Neural cell (in vitro differentiated cells): ENCODE measurements at regions not wholly inside any gene's neighbourhood (a gene's known extent, or its start where the extent isn't known, plus 50 kb on each side); places are given as distances from the start of the nearest gene placed in this dataset.

Source experiments
- H2AFZ ChIP-seq: fragments of 200-600, 300-800 bp; sonication (generic), shearing (Covaris generic); 2 replicates; pipeline ENCODE4 v1.6.0; 2014; ENCODE audit warnings: low read depth, mild to moderate bottlenecking, antibody characterized with exemption, low read length, moderate library complexity
- H3F3A ChIP-seq: fragments of 200-600 bp; shearing (Covaris generic); 2 replicates; pipeline ENCODE4 v1.6.1; 2016; ENCODE audit warnings: mild to moderate bottlenecking, moderate library complexity, mixed read lengths, antibody characterized with exemption, low read length; ENCODE audit not compliant: insufficient read depth, poor library complexity, severe bottlenecking
- H3K27ac ChIP-seq: fragments of 200-600, 300-800 bp; sonication (generic), shearing (Covaris generic); 2 replicates; pipeline ENCODE4 v1.5.1; 2014; ENCODE audit warnings: mild to moderate bottlenecking, low read length, moderate library complexity
- H3K27me3 ChIP-seq: fragments of 300-800, 200-600 bp; sonication (generic), shearing (Covaris generic); 2 replicates; pipeline ENCODE4 v1.6.0; 2014; ENCODE audit warnings: mild to moderate bottlenecking, low read depth, low read length, moderate library complexity; ENCODE audit not compliant: insufficient read depth
- H3K36me3 ChIP-seq: fragments of 300-800, 200-600 bp; sonication (generic), shearing (Covaris generic); 2 replicates; pipeline ENCODE4 v1.5.1; 2014; ENCODE audit warnings: mild to moderate bottlenecking, antibody characterized with exemption, low read length, moderate library complexity; ENCODE audit not compliant: insufficient read depth
- H3K4me2 ChIP-seq: fragments of 300-800, 200-600 bp; sonication (generic), shearing (Covaris generic); 2 replicates; pipeline ENCODE4 v1.6.0; 2014; ENCODE audit warnings: mild to moderate bottlenecking, low read length
- H3K4me3 ChIP-seq: fragments of 300-800, 200-600 bp; sonication (generic), shearing (Covaris generic); 2 replicates; pipeline ENCODE4 v1.5.1; 2014; ENCODE audit warnings: mild to moderate bottlenecking, low read length, moderate library complexity
- H3K79me2 ChIP-seq: fragments of 200-600 bp; shearing (Covaris generic); replicated peaks from 2 replicates; pipeline ENCODE4 v1.6.0; 2014; ENCODE audit warnings: mild to moderate bottlenecking, low read length, moderate library complexity; ENCODE audit not compliant: insufficient read depth
- H3K9ac ChIP-seq: fragments of 300-800, 200-600 bp; sonication (generic), shearing (Covaris generic); 2 replicates; pipeline ENCODE4 v1.6.1; 2016; ENCODE audit warnings: mild to moderate bottlenecking, low read length, mixed read lengths
- H3K9me2 ChIP-seq: fragments of 200-600 bp; shearing (Covaris generic); 2 replicates; pipeline ENCODE4 v1.6.1; 2016; ENCODE audit warnings: mild to moderate bottlenecking, low read length, mixed read lengths; ENCODE audit not compliant: insufficient read depth
- H3K9me3 ChIP-seq: fragments of 200-600, 300-800 bp; sonication (generic), shearing (Covaris generic); 2 replicates; pipeline ENCODE4 v1.6.1; 2016; ENCODE audit warnings: mild to moderate bottlenecking, mixed run types, low read length, moderate library complexity, mixed read lengths
- H4K20me1 ChIP-seq: fragments of 200-600 bp; shearing (Covaris generic); 2 replicates; pipeline ENCODE4 v1.6.1; 2016; ENCODE audit warnings: mild to moderate bottlenecking, mixed run types; ENCODE audit not compliant: insufficient read depth
- CTCF ChIP-seq: fragments of 450-650 bp; IDR thresholded peaks from 2 replicates; pipeline ENCODE4 v1.5.1; 2014; ENCODE audit warnings: antibody characterized with exemption, mild to moderate bottlenecking, moderate library complexity; ENCODE audit not compliant: poor library complexity, severe bottlenecking
- EP300 ChIP-seq: fragments of 450-650 bp; conservative IDR thresholded peaks from 2 replicates; pipeline ENCODE4 v1.6.1; 2014; ENCODE audit warnings: antibody characterized with exemption, mild to moderate bottlenecking, moderate library complexity; ENCODE audit not compliant: poor library complexity, severe bottlenecking
- EZH2 ChIP-seq: fragments of 200-600, 300-800 bp; shearing (Covaris generic), sonication (generic); IDR thresholded peaks from 2 replicates; pipeline ENCODE4 v1.6.1; 2014; ENCODE audit warnings: antibody characterized with exemption, low read length, borderline replicate concordance, mild to moderate bottlenecking; ENCODE audit not compliant: insufficient read depth, poor library complexity, severe bottlenecking
- MXI1 ChIP-seq: fragments of 450-650 bp; conservative IDR thresholded peaks from 2 replicates; pipeline ENCODE4 v1.6.1; 2014; ENCODE audit warnings: antibody characterized with exemption, mild to moderate bottlenecking; ENCODE audit not compliant: poor library complexity, severe bottlenecking
- POLR2AphosphoS5 ChIP-seq: IDR thresholded peaks from 2 replicates; pipeline ENCODE4 v1.6.1; 2012
- RAD21 ChIP-seq: fragments of 450-650 bp; conservative IDR thresholded peaks from 2 replicates; pipeline ENCODE4 v1.6.1; 2014; ENCODE audit warnings: antibody characterized with exemption, mild to moderate bottlenecking, moderate library complexity
- REST ChIP-seq: IDR thresholded peaks from 2 replicates; pipeline ENCODE4 v1.6.1; 2012; ENCODE audit warnings: borderline replicate concordance
- SMC3 ChIP-seq: fragments of 450-650 bp; conservative IDR thresholded peaks from 2 replicates; pipeline ENCODE4 v1.6.1; 2014; ENCODE audit warnings: antibody characterized with exemption, mild to moderate bottlenecking, moderate library complexity; ENCODE audit not compliant: poor library complexity
- TAF1 ChIP-seq: IDR thresholded peaks from 2 replicates; pipeline ENCODE4 v1.6.1; 2012; ENCODE audit warnings: low read depth

GRCh38 chr15:81485806-81486205 is 111.8 kb upstream of the TMC3 start:
- Histone ChIP-seq H3K79me2 (no peaks in the 10 kb centered on the region), H3K4me3 (no peak overlapping the region), H3K36me3 (no peaks in the 10 kb centered on the region), H3K27me3 (no peaks in the 10 kb centered on the region), H3K4me2 (no peak overlapping the region), H3K9me3 (no peaks in the 10 kb centered on the region), H3F3A (no peaks in the 10 kb centered on the region), H2AFZ (no peak overlapping the region), H4K20me1 (no peaks in the 10 kb centered on the region), H3K27ac (no peak overlapping the region), H3K9me2 (no peaks in the 10 kb centered on the region), H3K9ac (no peak overlapping the region)
- TF ChIP-seq CTCF, result no peak
- no peak for TF ChIP-seq EZH2
- TF ChIP-seq POLR2AphosphoS5, result no peak
- no peak for TF ChIP-seq TAF1
- TF ChIP-seq EP300, result no peak
- no peak for TF ChIP-seq SMC3
- TF ChIP-seq MXI1, result no peak
- TF ChIP-seq REST, result no peak
- no peak for TF ChIP-seq RAD21

GRCh38 chr15:81484086-81484955 is 110.3 kb upstream of the TMC3 start:
- H3K9me3 ChIP-seq, result no peaks in the 10 kb centered on the region
- no peak overlapping the region for H3K4me2 ChIP-seq
- no peak overlapping the region for H3K4me3 ChIP-seq
- H3K9ac ChIP-seq, result no peak overlapping the region
- no peaks in the 10 kb centered on the region for H3K27me3 ChIP-seq
- H3K9me2 ChIP-seq, result no peaks in the 10 kb centered on the region
- no peaks in the 10 kb centered on the region for H3F3A ChIP-seq
- no peaks in the 10 kb centered on the region for H3K79me2 ChIP-seq
- H3K27ac ChIP-seq, result no peak overlapping the region
- no peaks in the 10 kb centered on the region for H3K36me3 ChIP-seq
- TF ChIP-seq SMC3 (no peak), REST (no peak), TAF1 (no peak), RAD21 (no peak), EZH2 (no peak), POLR2AphosphoS5 (no peak), MXI1 (no peak), EP300 (no peak), CTCF (no peak)
- no peaks in the 10 kb centered on the region for H4K20me1 ChIP-seq
- H2AFZ ChIP-seq, result no peak overlapping the region
